HG02870 (cell line): ENCODE measurements at regions not wholly inside any gene's neighbourhood (a gene's known extent, or its start where the extent isn't known, plus 50 kb on each side); places are given as distances from the start of the nearest gene placed in this dataset.

Experiments used
- ATAC-seq: cut with Tn5 transposase; IDR thresholded peaks from one replicate; pipeline ENCODE4 v1.9.1; 2021; ENCODE audit warnings: mild to moderate bottlenecking, moderate library complexity; ENCODE audit not compliant: unreplicated experiment

DNA sequence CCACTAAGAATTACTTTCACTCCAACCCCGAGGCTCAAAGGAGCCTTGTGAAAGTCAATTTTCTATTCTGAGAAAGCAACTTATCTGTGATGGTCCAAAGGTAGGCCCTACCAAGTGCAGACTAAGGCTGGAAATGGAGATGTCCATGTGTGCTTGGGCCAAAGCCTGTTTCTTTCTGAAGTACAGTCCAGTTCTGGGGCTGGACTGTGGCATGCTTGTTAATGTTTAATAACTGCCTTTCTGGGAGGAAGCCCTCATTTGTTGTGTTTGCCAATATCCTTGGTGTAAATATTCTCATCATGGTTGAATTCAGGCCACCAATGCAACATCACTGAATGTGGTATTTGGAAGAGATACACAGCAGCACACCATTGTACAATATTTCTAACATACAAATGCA, 182.3 kb upstream of the BCL6 start:
- no peak for ATAC-seq

DNA sequence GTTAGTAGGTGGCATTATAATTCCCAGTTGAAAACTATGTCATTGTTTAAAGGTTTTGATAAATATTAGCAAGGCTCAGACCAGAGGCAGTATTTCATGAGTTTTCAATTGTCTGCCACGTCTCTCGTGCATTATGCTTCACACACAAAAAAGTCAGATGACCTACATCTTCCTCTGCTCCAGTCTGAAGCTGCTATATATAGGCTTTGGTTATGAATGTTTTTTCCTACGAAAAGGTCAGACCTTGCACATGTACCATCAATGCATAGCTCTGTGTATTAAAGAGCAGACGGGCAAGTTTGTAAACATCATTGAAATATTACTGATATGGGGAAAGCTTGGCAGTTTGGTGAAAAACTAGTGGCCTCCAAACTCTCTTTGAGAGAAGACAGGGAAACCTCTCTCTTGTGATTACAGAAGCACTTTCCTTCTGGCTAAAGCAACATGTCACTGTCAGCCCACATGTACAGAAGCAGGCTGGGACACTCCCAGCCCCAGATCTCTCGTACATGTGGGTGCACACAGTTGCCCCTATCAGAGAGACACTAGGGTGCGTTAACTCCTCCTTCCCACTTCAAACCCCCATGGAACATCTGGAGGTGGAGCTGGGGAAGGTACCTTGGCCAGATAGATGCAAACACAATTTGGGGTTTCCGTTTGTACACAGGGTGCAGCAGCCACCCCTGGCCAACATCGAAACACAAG, 184.0 kb upstream of the BCL6 start:
- ATAC-seq, result no peak

DNA sequence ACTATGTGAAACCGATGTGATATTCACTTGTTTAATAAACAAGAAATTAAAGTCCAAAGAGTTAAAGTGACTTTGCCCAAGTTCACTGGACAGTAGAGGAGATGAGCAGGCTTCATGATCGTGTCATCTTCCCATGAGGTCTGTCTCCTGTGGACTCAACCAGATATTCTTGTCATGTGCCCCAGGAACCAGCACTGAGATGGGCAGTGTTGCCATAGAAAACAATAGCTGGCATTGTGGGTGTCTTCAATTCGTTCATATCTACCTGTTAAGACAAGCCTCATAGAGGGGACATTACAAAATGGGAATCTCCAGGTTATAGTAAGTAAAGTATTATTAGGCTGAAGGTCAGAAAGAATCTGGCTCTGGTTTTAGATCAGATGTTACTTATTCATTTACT, 184.8 kb upstream of the BCL6 start:
- no peak for ATAC-seq

DNA sequence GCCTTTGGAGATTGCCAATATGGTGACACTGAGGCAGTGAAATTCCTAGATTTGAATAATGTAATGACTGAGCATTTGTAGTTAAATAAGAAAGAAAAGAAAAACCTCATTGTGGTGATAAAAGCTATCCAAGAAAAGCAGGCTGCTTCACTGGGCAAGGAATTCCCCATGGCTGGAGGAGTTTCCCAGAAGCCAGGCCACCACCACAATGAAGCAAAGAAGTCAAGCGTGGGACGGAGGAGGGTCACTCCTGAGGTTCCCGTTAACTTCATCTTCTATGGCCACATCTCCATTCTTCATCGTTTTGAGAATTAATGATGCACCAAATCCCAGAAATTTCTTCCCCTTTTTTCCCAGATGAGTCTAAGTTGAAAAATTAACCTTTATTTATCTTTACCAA, 185.8 kb upstream of the BCL6 start:
- ATAC-seq, result no peak

DNA sequence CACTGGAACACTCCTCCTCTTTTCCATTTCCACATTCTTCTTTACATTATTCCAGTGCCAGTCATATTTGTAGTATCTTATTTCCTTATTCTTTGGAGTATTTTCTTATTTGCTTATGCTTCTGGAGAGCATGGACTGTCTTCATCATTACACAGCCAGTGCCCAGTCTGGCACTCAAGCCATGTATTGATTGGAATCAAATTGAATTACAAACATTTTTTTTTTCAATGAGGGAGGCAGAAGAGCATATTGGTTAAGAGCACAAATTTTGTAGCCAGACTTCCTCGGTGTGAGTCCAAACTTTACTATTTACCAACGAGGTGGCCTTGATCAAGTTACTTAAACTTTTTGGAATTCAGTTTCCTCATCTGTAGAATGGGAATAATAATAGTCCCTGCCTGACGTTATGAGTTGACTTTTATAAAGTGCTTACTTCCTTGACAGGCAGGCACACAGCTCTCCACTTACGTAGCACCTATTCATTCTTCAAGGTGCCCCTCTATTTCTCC, 186.6 kb upstream of the BCL6 start:
- no peak for ATAC-seq

DNA sequence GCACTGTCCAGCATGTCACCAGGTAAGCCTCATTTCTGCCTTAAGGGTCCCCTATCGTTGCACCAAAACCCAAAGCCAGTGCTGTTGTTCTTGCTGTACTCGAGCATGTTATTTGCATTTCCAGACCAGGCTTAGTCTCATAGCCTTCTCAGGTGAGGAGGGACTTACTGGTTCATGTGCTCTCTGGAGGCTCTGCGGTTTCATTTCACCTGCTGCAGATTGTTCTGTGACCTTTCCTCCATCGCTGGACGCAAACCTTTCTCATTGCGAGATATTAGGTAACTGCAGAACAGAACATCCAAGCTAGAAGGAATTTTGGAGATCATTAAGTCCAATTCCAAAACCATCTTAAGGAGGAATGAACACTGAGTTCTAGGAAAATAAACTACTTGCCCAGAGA, 187.3 kb upstream of the BCL6 start:
- ATAC-seq, result no peak

DNA sequence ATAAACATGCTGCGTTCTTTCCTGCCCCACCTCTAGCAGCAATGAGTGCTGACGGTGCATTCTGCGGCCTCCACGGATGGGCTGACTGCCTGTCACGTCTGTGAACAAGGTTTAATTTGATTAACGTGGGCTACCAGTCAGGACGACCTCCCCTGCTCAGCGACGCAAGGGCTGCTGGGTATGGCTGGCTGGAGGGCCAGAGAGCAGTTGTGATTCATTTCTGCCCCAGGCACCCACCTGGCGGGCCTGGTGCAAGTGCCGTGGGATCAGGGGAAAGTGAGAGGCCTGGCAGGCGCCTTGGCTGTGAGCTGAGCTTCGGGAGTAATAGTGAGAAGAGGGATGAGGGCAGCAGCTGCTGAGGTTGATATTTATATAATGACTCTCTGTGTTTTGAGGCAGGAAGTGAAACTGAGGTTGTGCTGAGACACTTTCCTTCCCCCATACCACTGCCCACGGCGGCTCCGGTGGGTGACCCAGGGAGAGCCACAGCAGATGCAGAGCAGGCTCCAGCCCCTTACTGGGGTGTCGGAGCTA, 190.4 kb upstream of the BCL6 start:
- peak; percentile 94 for ATAC-seq

DNA sequence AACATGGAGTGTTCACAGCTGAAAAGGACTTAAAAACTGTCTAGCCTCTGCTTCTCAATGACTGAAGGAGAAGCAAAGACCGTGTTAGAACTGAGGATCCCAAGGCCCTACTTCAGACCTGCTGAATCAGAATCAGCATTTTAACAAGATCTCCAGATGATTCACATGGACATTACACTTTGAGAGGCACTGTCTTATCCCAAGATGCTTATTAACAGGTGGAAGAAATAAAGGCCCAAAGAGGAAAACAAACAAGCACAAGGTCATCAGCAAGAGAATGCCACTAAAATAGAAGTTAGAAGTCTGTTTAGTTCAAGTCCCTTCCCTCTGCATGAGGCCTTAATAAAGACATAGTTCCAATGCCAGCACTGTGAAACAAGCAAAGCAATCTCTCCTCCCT, 191.4 kb upstream of the BCL6 start:
- no peak for ATAC-seq

DNA sequence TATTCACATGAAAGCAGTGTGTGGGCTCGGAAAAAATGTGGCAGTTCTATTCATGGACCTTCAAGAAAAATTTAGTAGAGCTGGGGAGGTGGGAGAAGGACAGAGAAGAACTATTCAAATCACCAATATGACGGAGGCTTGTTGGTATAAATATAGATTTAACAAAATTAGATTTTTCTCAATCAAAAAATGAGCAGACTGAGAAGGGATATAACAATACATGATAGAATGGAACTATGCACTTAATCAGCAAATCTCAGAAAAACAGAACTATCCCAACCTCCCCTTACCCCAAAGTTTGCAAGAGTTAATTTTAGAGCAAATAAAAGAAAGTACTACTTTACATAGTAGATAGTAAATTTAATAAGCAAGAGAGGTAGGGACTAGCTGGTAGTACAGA, 194.6 kb upstream of the BCL6 start:
- ATAC-seq, result no peak

DNA sequence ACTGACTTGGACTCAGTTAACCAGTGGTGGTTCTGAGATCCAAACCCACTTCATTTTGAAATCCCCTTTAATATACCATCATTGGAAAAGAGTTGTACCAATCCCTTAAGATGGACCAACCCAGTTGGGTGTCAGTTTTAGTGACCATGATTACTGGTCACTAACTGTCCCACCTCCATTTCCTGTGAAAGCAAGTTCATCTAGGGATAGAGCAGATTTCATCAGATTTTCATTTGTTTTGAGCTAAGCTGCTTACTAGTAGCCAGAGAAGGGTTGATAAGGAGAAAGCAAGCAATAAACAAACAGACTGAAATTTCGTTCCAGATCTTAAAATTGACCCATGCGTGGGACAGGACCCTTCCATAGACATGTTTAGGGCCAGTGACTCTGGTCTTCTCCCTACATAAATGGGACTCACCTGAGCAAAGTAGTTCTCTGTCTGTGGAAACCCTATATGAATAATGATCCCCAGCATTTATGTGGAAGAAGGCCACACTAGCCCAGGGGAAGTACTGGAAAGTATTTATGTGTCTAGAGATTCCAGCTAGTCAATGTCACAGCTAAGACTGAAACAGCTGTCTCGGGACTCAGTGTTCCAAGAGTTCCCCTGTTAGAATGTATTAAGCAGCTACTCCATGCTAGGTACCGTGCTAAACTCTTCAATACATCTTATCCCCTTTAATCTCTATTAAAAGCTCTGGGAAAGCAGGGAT, 196.0 kb upstream of the BCL6 start:
- ATAC-seq, result no peak

DNA sequence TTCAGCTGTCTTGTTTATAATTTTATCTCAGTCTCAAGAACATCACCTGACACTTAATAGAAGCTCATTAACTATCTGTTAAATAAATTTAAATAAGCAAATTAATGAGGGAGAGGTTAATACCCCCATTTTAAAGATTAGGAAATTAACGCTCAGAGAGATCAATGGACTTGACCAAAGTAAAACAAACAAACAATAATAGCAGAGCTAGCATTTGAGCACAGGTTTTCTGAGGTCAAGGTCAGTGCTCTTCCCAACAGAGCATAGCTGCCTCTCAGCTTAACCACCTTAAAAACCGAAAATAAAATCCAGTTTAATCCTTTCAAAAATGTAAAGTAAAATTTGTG, 196.6 kb upstream of the BCL6 start:
- no peak for ATAC-seq

DNA sequence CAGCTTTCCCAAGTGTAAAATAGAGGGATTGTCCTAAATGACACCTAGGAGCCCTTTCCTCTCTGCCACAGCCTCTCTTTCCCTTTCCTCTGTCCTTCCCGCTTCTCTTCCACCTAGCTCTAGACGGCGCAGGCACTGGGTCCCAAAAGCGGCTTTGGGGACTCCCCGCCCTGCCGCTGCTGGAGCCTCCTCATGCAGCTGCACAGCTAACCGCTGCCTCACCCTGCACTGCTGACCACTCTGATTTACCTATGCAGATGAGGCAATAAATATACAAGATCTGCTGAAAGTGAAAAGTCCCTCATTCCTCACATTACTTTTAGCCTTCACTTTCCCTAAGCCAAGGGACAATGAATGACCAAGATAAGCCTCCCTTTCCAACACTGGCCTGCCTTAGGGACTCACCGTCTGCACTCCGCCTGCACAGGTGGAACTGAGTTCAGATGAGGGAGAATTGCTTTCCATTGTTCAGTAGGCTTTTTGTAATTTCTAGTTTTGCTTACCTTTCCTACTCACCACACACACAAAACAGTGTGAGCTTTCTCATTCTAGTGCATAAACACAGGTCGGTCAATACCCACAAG, 197.5 kb upstream of the BCL6 start:
- ATAC-seq, result peak; percentile 85

DNA sequence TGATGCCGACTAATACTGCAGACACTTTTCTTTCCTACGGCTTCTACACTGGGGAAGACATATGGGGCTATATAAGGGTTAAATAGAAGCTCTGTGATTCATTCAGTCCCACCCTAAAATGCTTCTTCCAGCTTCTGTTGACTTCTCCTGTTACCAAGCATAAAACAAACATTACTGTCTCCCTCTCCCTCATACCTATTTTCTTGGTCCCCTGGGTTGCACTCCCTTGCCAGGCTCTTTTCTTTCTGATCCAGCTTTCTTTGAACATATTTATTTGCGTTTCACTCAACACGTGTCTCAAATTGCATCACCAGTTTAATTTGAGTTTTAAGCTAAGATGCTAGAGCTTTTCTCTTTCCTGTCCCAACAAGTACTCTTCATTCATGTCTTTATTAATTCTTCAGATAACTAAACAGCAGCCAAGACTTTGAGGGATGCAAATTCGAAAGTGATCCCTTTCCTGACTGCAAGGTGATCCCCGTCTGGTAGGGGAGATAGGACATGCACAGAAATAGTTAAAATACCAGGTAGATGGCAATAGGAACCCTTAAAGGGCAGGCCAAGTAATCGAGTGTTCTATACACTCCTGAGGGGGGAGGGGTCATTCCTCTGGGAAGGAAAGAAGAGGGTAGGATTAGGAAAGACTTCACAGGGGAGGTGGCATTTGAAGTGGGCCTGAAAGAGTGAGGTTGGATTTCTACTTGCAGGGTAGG, 198.6 kb upstream of the BCL6 start:
- ATAC-seq, result no peak

DNA sequence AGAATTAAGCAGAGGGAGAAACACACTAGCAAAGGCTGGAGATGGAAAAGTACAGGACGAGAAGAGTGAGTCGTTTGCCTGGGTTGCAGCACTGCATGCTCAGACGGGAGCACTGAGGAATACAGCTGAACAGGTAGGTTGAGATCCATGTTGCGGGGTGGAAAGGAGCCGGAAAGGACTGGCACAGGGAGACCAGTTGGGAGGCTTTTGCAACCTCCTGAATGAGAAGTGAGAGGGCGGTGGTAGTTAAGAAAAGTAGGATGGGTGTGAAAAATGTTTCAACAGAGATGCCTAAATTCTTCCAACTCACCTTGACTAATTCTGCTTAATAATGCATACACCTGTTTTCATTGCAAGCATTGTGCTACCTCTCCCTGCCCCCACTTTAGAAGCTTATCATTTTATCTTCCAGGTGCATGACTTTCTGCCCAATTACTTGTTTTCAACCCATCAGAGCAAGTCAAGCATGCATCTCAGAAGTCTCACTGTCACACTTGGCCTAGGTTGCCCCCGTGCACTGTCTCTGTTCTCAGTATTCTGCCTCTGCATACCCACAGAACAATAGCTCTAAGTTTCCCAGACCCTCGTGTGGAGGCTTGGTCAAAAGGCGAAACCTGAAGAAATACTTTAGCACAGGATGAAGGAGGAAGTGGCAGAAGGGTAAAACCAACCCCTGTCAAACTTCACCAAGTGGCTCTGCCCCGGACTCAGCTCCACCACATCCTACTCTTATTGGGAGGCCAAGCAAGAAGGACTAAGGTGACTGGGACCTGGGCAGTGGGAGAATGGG, 199.3 kb upstream of the BCL6 start:
- no peak for ATAC-seq

DNA sequence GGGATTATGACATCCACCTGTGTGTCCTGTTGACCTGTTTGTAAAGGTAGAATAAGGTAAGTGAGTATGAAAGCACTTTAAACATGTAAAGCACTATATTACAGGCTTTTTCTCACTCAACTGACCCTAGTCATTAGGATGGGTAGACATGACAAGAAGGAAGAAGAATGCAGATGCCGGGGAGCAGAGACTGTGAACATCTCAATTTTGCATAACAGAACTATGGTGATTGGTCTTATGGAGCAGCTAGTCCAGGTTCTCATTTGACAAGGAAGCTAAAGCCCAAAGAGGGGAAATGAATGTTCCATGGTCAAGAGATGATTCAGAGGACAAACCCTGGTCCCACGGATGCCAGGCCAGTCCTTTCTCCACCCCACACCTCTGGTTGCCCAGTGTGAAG, 200.1 kb upstream of the BCL6 start:
- no peak for ATAC-seq

DNA sequence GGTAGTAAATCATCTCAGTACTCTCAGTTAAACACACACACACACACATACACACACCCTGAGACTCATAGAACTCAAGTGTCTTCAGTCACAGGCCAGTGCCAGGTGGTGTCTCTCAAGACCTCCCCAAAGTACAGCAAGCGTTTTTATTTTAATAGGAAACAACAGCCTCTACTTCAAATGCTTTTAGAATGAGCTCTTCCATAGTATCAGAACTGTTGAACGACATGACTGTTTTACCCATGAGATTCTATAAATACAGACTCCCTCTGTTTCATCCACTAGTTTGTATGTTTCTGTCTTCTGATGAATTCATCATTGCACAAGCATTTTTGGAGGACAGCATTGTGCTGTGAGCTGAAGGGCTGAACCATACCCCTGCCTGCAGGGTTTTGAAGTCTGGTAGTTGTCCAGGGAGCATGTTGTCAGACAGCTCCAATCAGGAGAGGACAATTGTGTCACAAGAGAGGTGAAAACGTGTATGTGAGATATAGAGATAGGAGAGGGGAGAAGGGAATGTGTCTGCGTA, 201.0 kb upstream of the BCL6 start:
- ATAC-seq, result no peak

DNA sequence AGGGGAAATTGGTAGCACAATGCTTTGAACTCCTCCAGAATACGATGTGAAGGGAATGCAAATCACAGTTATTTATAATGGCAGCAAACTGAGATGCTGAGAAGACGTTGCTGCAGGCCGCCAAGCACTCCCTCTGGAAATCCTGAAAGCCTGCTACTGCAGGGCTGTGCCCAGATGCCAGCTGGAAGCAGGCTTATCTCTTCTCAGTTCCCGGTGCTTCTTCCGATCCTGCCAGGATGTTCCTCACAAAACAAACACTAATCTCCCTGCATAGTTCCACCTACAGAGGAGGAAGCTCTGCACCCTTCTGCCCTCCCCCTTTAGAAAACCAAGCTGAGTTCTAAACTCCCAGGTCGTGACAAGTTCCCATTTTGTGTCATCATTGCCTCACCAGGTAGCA, 201.7 kb upstream of the BCL6 start:
- no peak for ATAC-seq

DNA sequence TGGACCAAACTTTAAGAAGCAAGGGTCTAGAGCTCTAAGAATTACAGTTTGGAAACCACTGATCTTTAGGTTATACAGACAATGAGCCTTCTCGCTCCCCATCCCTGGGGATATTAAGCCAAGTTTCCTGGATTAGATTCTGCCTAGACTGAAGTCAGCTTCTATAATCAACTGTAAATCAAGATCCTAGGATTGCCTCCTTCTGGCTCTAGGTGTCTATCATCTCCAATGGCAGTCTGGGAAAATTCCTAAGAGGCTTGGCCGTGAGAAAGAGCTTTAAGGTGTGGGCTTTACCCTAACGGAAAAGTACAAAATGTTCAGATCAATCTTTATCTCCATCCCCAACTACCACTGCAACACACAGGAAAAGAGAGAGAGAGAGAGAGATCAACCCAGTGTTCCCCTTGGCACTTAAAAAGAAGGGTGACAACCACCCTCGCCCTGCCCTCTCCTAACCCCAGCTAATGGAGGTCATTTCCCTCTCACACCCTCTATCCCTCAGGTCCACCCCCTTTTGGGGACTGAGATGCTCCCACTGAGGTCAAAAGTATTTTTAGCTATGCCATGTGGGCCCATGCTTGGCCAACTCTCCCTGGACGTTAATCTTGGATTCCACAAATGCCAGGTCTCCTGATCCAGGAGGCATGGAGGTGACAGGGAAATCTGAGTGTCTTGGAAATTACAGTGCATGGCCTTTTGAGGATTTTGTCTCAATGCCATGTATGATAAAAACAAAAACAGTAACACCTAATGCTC, 202.8 kb upstream of the BCL6 start:
- no peak for ATAC-seq

DNA sequence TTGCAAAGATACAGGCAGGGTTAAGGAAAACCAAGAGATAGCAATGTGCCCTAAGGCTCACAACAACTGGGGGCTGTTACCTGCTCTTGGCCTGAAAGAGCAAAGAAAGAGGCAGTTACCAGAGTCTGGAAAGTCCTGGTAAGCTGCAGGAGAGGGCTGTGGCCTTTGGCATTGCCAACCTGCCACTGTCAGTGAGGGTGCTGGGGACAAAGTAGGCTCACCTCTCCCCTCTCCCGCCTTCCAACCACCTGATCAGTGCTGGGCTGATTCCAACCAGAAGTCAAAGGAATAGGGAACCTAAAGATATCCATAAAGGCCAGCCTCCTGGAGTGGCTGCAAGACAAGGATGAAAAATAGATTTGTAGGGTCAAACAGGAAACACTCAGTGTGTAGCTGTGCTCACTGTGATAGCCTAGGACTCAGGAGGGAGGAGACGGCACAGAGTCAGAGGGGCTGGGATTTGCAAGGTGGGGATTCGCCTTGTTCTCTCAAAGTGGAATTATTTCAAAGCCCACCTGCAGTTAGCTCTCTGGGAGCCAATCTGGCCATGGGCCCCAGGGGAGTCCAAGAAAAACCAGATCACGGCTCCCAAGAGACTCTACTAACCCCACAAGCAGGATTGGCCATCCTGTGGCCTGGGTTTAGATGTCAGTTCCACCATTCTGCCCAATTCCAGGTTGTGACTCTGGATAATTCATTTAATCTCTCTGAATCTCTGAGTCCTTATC, 204.0 kb upstream of the BCL6 start:
- no peak for ATAC-seq
